ENCODE measurements at regions not wholly inside any gene's neighbourhood (a gene's known extent, or its start where the extent isn't known, plus 50 kb on each side); places are given as distances from the start of the nearest gene placed in this dataset.

DNA sequence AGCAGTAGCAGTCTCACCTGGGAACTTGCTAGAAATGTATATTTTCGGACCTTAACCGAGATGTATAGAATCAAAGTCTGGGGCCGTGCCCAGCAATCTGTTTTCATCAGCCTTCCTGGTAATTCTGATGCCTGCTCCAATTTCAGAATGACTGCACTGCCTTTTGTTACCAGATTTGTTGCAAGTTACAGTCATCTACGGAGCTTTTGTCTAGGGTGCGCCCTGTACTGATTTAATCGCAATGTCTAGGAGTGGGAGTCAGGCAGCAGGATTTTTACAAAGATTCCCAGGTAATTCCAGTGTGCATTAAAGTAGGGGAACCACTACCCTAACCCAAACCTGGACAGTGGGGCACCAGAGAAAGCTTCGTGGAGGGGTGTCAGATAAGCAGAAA, 178.0 kb downstream of the HAUS1 start:
- DNase-seq = no peak
- POLR2A ChIA-PET = no interaction called here
- H3K9me3 Mint-ChIP-seq (ENCODE audit: unreplicated experiment) = no peaks in the 10 kb centered on the region
- no peak overlapping the region for H3K4me3 Mint-ChIP-seq (ENCODE audit: unreplicated experiment)
- H3K36me3 Mint-ChIP-seq (ENCODE audit: insufficient read depth, unreplicated experiment) = no peaks in the 10 kb centered on the region
- no TSS peak for BruUV-seq (replicated peaks)
- Histone ChIP-seq H3K4me1 (no peaks in the 10 kb centered on the region), H3K4me3 (ENCODE audit: low read depth, low read length) (no peak overlapping the region), H3K9me3 (no peaks in the 10 kb centered on the region), H3K36me3 (ENCODE audit: control insufficient read depth, insufficient read depth, low read length) (no peaks in the 10 kb centered on the region), H3K27me3 (replicated peaks; ENCODE audit: control insufficient read depth, insufficient read depth, low read length) (no peaks in the 10 kb centered on the region)
- TF ChIP-seq, protein P1, sequence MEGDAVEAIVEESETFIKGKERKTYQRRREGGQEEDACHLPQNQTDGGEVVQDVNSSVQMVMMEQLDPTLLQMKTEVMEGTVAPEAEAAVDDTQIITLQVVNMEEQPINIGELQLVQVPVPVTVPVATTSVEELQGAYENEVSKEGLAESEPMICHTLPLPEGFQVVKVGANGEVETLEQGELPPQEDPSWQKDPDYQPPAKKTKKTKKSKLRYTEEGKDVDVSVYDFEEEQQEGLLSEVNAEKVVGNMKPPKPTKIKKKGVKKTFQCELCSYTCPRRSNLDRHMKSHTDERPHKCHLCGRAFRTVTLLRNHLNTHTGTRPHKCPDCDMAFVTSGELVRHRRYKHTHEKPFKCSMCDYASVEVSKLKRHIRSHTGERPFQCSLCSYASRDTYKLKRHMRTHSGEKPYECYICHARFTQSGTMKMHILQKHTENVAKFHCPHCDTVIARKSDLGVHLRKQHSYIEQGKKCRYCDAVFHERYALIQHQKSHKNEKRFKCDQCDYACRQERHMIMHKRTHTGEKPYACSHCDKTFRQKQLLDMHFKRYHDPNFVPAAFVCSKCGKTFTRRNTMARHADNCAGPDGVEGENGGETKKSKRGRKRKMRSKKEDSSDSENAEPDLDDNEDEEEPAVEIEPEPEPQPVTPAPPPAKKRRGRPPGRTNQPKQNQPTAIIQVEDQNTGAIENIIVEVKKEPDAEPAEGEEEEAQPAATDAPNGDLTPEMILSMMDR (IDR thresholded peaks at IDR 0.05; ENCODE audit: insufficient read depth in 1 of 2, low read depth in 1 of 2, low read length in 1 of 2, severe bottlenecking in 1 of 2, unreplicated experiment in 1 of 2) = no peak
- intact Hi-C loops (cut with micrococcal nuclease; ENCODE audit: unreplicated experiment) = no loop called here
- H3K27me3 Mint-ChIP-seq (ENCODE audit: insufficient read depth, unreplicated experiment) = no peaks in the 10 kb centered on the region
- CTCF ChIA-PET = interaction anchor here (1.8 kb wide), 1 partner anchor 376 kb away, joined by 31 read pairs; no protein-coding TSS in a partner anchor
- no peak overlapping the region for H3K27ac Mint-ChIP-seq (ENCODE audit: unreplicated experiment)
- H3K4me1 Mint-ChIP-seq (ENCODE audit: low read depth, unreplicated experiment) = no peaks in the 10 kb centered on the region

DNA sequence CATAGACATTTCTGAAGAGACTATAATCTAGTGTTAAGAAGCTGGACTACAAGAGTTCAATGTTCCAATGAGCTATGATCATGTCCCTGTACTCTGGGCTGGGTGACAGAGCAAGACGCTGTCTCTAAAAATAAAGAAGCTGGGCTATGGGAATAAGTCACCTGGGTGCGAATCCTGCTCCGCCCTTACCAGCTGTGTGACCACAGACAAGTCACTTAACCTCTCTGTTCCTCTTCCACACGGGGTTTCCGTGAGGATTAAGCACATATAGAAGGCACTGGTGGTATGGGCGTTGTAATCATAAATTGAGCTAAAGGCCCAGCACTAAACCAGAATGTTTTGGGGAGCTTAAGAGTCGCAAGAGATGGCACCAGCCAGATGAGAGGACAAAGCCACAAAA, 178.5 kb downstream of the HAUS1 start:
- Mint-ChIP-seq H3K36me3 (ENCODE audit: insufficient read depth, unreplicated experiment) (no peaks in the 10 kb centered on the region), H3K4me3 (ENCODE audit: unreplicated experiment) (no peak overlapping the region), H3K27ac (ENCODE audit: unreplicated experiment) (no peak overlapping the region), H3K9me3 (ENCODE audit: unreplicated experiment) (no peaks in the 10 kb centered on the region), H3K4me1 (ENCODE audit: low read depth, unreplicated experiment) (no peaks in the 10 kb centered on the region), H3K27me3 (ENCODE audit: insufficient read depth, unreplicated experiment) (no peaks in the 10 kb centered on the region)
- no peaks in the 10 kb centered on the region for H3K9me3 ChIP-seq
- no peaks in the 10 kb centered on the region for H3K27me3 ChIP-seq (replicated peaks; ENCODE audit: control insufficient read depth, insufficient read depth, low read length)
- ChIA-PET CTCF (no interaction called here), POLR2A (no interaction called here)
- TF ChIP-seq, protein P1 (IDR thresholded peaks at IDR 0.05; ENCODE audit: insufficient read depth in 1 of 2, low read depth in 1 of 2, low read length in 1 of 2, severe bottlenecking in 1 of 2, unreplicated experiment in 1 of 2) = no peak
- H3K4me3 ChIP-seq (ENCODE audit: low read depth, low read length) = no peak overlapping the region
- no peaks in the 10 kb centered on the region for H3K36me3 ChIP-seq (ENCODE audit: control insufficient read depth, insufficient read depth, low read length)
- DNase-seq = no peak
- intact Hi-C loops (cut with micrococcal nuclease; ENCODE audit: unreplicated experiment) = no loop called here
- BruUV-seq (replicated peaks) = no TSS peak
- H3K4me1 ChIP-seq = no peaks in the 10 kb centered on the region

DNA sequence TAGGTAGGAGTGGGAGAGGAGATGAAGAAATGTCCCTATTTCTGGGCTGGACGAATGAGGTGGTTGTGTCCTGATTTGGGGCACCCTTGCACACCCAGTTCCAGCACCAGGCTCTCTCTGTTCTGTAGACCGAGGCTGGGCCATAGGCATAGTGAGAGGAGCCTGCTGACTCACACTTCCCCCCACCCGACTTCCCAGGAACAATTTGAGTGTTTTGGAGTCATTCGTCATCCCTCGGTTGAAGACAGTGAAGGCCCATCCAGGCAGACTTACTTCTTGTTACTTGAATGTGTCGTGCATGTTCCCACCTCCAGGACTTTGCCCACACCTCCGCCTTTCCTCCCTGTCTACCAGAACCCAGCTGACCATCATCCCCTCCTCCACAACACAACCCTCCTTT, 179.1 kb downstream of the HAUS1 start:
- no peak overlapping the region for H3K27ac Mint-ChIP-seq (ENCODE audit: unreplicated experiment)
- no peaks in the 10 kb centered on the region for H3K27me3 Mint-ChIP-seq (ENCODE audit: insufficient read depth, unreplicated experiment)
- no peaks in the 10 kb centered on the region for H3K4me1 ChIP-seq
- intact Hi-C loops (cut with micrococcal nuclease; ENCODE audit: unreplicated experiment) = no loop called here
- no peak overlapping the region for H3K4me3 ChIP-seq (ENCODE audit: low read depth, low read length)
- no peaks in the 10 kb centered on the region for H3K9me3 ChIP-seq
- H3K36me3 ChIP-seq (ENCODE audit: control insufficient read depth, insufficient read depth, low read length) = no peaks in the 10 kb centered on the region
- H3K9me3 Mint-ChIP-seq (ENCODE audit: unreplicated experiment) = no peaks in the 10 kb centered on the region
- TF ChIP-seq, protein P1 (IDR thresholded peaks at IDR 0.05; ENCODE audit: insufficient read depth in 1 of 2, low read depth in 1 of 2, low read length in 1 of 2, severe bottlenecking in 1 of 2, unreplicated experiment in 1 of 2) = no peak
- H3K27me3 ChIP-seq (replicated peaks; ENCODE audit: control insufficient read depth, insufficient read depth, low read length) = no peaks in the 10 kb centered on the region
- H3K36me3 Mint-ChIP-seq (ENCODE audit: insufficient read depth, unreplicated experiment) = no peaks in the 10 kb centered on the region
- ChIA-PET POLR2A (no interaction called here), CTCF (no interaction called here)
- H3K4me3 Mint-ChIP-seq (ENCODE audit: unreplicated experiment) = no peak overlapping the region
- H3K4me1 Mint-ChIP-seq (ENCODE audit: low read depth, unreplicated experiment) = no peaks in the 10 kb centered on the region
- no peak for DNase-seq
- no TSS peak for BruUV-seq (replicated peaks)

All from Caco-2 (cell line).